Gastroesophageal sphincter (tissue), 4 donors: ENCODE measurements at regions not wholly inside any gene's neighbourhood (a gene's known extent, or its start where the extent isn't known, plus 50 kb on each side); places are given as distances from the start of the nearest gene placed in this dataset.

Experiments used
- ATAC-seq: fragments of 150-250 bp; one replicate; pipeline ENCODE4 v1.9.1; 2016; ENCODE audit warnings: mild to moderate bottlenecking, moderate library complexity
- H3K27ac ChIP-seq, 4 donors: fragments of 200-600 bp; sonication (generic) in 3 of 4; 1 replicate in 3 of 4; 2 replicates in 1 of 4; pipeline ENCODE4 v1.5.1; 2016 to 2019
- H3K27me3 ChIP-seq: fragments of 200-600 bp; sonication (generic); one replicate; pipeline ENCODE4 v1.5.1; 2019
- H3K36me3 ChIP-seq, 2 donors: fragments of 200-600 bp; sonication (generic); one replicate each; pipeline ENCODE4 v1.5.1; 2019; ENCODE audit warnings: control low read depth in 1 of 2
- H3K4me1 ChIP-seq, 3 donors: fragments of 200-600 bp; sonication (generic); 1 replicate in 2 of 3; 2 replicates in 1 of 3; pipeline ENCODE4 v1.5.1; 2016 to 2019; ENCODE audit warnings: control low read depth in 2 of 3
- H3K4me3 ChIP-seq, 2 donors: fragments of 200-600 bp; sonication (generic); one replicate each; pipeline ENCODE4 v1.5.1; 2019; ENCODE audit warnings: mild to moderate bottlenecking in 1 of 2, moderate library complexity in 1 of 2
- H3K9me3 ChIP-seq, 3 donors: fragments of 200-600 bp; sonication (generic); one replicate each; pipeline ENCODE4 v1.5.1; 2017 to 2019; ENCODE audit warnings: control low read depth in 2 of 3
- EP300 ChIP-seq: sonication (generic); formaldehyde crosslinking; IDR thresholded peaks from one replicate; pipeline ENCODE4 v1.6.1; 2017; ENCODE audit warnings: antibody characterized with exemption, mild to moderate bottlenecking
- POLR2A ChIP-seq, 2 donors: fragments of 450-650 bp; IDR thresholded peaks; one replicate each; pipeline ENCODE4 v1.6.1; 2017; ENCODE audit warnings: antibody characterized with exemption in 2 of 2, mild to moderate bottlenecking in 2 of 2, moderate library complexity in 1 of 2
- POLR2AphosphoS5 ChIP-seq: sonication (generic); formaldehyde crosslinking; IDR thresholded peaks from one replicate; pipeline ENCODE4 v1.6.1; 2017; ENCODE audit warnings: antibody characterized with exemption
- WGBS, 2 donors: methylation state at CpG; one replicate each; pipeline ENCODE4 v1.1.5; 2018; ENCODE audit warnings: low coverage in 1 of 2; 5-methylcytosine and 5-hydroxymethylcytosine counted together
- TF ChIP-seq, protein P1 (sequence below), 4 experiments: fragments of 200-600 bp in 2 of 4; fragments of 450-650 bp in 2 of 4; sonication (generic) in 1 of 4; IDR thresholded peaks; one replicate each; pipeline ENCODE4 v1.5.1; 2017 to 2019; ENCODE audit warnings: antibody characterized with exemption in 4 of 4, mild to moderate bottlenecking in 2 of 4, moderate library complexity in 2 of 4

DNA sequence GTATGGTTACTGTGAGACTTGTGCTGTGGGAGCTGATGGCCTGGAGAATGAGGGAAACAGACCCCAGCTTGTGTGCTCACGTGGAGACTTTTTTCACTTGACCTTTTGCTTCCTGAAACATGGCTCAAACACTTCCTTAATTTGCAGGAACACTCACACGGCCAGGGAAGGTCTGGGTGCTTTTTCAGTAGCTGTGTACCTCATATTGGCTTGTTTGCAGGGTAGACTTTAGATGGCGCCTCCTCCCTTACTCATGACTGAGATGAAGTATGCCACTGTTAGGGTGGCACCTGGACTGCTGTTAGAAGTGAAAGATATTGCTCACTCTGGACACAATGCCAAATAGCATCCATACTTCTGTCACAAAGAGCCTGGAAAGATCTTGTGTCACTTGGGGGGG, 75.7 kb upstream of the WDR1 start:
- ATAC-seq = no peak
- H3K4me3 ChIP-seq = no peak overlapping the region

DNA sequence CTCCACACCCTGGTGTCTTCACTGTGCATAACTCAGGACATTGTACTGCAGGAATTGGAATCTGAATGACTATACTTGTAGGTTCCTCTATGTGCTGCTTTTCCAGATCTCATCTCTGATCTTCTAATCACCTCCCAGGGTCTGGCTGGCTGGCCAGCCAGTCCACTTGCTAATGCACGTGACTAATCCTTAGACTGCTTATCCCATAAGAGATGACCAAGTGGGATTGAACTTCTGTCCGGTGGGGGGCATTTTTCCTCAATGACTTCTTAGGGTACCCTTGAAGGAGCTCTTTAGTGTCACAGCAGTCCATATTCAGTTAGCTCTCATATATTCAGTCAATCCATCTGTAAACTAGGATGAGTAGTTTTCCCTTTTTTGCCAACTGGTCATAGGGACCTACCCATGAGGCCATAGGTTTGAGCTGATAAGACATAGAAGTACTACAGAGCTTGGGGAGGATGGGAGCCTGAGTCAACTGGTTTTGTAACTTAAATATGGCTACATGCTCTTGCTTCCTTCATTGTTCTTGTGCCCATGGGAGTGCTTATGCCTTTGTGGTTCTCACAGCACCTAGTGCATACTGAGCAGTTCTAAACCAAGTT, 71.9 kb upstream of the WDR1 start:
- Histone ChIP-seq H3K9me3 (no peaks in the 10 kb centered on the region), H3K4me1 (no peaks in the 10 kb centered on the region), H3K4me3 (no peak overlapping the region), H3K27ac (no peak overlapping the region), H3K36me3 (no peaks in the 10 kb centered on the region), H3K27me3 (no peaks in the 10 kb centered on the region)
- ATAC-seq = no peak
- TF ChIP-seq POLR2AphosphoS5 (no peak), EP300 (no peak), POLR2A (IDR thresholded peaks at IDR 0.05) (no peak)
- TF ChIP-seq, protein P1, sequence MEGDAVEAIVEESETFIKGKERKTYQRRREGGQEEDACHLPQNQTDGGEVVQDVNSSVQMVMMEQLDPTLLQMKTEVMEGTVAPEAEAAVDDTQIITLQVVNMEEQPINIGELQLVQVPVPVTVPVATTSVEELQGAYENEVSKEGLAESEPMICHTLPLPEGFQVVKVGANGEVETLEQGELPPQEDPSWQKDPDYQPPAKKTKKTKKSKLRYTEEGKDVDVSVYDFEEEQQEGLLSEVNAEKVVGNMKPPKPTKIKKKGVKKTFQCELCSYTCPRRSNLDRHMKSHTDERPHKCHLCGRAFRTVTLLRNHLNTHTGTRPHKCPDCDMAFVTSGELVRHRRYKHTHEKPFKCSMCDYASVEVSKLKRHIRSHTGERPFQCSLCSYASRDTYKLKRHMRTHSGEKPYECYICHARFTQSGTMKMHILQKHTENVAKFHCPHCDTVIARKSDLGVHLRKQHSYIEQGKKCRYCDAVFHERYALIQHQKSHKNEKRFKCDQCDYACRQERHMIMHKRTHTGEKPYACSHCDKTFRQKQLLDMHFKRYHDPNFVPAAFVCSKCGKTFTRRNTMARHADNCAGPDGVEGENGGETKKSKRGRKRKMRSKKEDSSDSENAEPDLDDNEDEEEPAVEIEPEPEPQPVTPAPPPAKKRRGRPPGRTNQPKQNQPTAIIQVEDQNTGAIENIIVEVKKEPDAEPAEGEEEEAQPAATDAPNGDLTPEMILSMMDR (IDR thresholded peaks at IDR 0.05) = no peak
- WGBS, 2 donors = 71 to 79% methylated on average over 2 of the region's 2 CpGs

More for the DNA sequence above, 75.7 kb upstream of the WDR1 start:
- Histone ChIP-seq H3K4me1 (no peaks in the 10 kb centered on the region), H3K27me3 (no peaks in the 10 kb centered on the region), H3K27ac (no peak overlapping the region), H3K36me3 (no peaks in the 10 kb centered on the region), H3K9me3 (no peaks in the 10 kb centered on the region)
- 26 to 83% methylated on average over 1 to 2 of the region's 3 CpGs for WGBS, 2 donors
- no peak for TF ChIP-seq POLR2A (IDR thresholded peaks at IDR 0.05)
- TF ChIP-seq, protein P1 (IDR thresholded peaks at IDR 0.05) = no peak
- no peak for TF ChIP-seq EP300
- TF ChIP-seq POLR2AphosphoS5 = no peak

DNA sequence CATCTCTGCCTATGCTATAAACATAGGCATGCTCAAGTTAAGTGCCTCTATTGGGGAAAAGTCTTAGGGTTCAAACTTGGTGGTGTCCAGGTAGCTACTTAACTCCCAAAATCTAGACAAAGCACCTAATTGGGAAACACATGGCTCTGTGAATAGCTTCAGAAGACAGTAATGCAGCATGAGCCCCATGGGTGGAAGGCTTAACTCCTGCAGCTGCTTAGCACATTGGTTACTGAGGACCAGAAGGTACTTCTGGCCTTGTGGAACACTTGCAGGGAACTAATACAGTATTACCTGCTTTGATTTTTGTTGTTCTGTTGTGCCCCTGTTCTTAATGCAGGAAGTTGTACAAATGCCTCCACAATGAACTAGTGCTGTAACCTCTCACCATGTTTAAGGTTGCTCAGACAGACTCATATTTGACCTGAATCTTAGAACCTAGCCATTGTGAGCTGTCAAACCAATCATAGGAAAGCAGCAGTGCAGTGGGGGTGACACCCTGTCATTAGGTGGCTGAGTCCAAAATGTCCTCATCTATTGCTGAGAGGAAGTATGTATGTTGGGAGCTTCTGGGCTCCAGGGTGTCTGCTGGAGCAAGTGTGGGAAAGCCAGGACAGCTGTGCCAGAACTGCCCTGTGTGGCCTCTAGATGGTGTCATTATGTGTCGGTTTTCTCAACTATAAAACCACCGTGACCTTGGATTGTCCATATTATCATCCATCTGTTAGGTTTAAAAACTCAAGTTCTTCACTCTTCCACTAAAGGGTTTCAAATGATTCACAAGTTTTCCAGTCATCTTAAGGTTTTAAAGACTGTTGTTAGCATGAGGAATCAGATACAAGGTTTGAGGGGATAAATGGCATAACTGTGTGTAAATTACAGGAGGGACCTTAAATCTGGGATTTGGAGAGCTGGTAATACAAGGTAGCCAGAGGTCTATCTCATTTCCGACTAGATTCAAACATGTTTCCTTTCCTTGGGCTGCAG, 69.9 kb upstream of the WDR1 start:
- TF ChIP-seq, protein P1 (IDR thresholded peaks at IDR 0.05) = no peak
- TF ChIP-seq EP300 (no peak), POLR2A (IDR thresholded peaks at IDR 0.05) (no peak), POLR2AphosphoS5 (no peak)
- Histone ChIP-seq H3K27ac (no peak overlapping the region), H3K36me3 (no peaks in the 10 kb centered on the region), H3K4me3 (no peak overlapping the region), H3K27me3 (no peaks in the 10 kb centered on the region), H3K4me1 (no peaks in the 10 kb centered on the region), H3K9me3 (no peaks in the 10 kb centered on the region)
- no peak for ATAC-seq
- 32 to 37% methylated on average over 3 of the region's 3 CpGs for WGBS, 2 donors

DNA sequence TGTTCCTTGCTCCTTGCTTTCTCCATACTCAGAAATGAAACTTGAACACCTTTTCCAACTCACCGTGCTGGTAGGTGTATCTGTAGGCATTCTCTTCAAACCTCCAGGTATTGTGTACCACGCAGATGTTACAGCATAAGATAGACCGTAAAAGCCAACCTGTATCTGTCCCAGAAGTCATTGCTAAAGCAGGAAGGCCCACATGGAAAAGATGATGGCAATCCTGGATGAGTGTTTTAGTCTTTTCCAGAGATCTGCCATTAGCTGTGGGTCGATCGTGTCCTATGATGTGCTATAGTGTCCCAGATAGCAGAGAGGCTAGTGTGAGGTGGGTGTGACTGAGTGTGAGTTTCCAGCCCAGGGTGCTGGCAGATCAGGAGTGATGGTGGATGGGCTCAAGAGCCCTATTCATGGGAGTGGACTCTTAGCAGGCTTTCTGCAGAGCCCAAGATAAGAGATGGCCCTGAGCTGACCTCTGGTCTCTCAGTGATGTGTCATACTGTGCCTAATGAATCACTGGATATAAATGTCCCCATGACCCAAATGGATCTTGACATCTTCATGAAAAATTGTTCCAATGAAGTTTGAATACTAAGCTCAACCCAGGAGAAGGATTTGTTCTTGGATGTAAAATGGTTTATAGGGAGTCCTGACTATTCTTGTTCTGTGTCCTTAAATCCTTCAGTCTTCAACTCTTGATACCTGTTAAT, 69.1 kb upstream of the WDR1 start:
- ATAC-seq = no peak
- H3K27ac ChIP-seq = no peak overlapping the region
- no peaks in the 10 kb centered on the region for H3K4me1 ChIP-seq
- TF ChIP-seq, protein P1 (IDR thresholded peaks at IDR 0.05) = no peak
- TF ChIP-seq POLR2AphosphoS5 (no peak), EP300 (no peak), POLR2A (IDR thresholded peaks at IDR 0.05) (no peak)
- H3K4me3 ChIP-seq = no peak overlapping the region
- H3K36me3 ChIP-seq = no peaks in the 10 kb centered on the region
- no peaks in the 10 kb centered on the region for H3K9me3 ChIP-seq
- H3K27me3 ChIP-seq = no peaks in the 10 kb centered on the region
- WGBS, 2 donors = 78 to 85% methylated on average over 4 of the region's 5 CpGs
